ENCODE measurements at regions not wholly inside any gene's neighbourhood (a gene's known extent, or its start where the extent isn't known, plus 50 kb on each side); places are given as distances from the start of the nearest gene placed in this dataset.
A peak's percentile ranks its signal among the peaks of the same experiment; 100 is the strongest.
"Not testable (repeated sequence)": the region's sequence is repeated elsewhere in the genome, so short reads cannot be mapped to it uniquely, and the experiment has no call there.

DNA sequence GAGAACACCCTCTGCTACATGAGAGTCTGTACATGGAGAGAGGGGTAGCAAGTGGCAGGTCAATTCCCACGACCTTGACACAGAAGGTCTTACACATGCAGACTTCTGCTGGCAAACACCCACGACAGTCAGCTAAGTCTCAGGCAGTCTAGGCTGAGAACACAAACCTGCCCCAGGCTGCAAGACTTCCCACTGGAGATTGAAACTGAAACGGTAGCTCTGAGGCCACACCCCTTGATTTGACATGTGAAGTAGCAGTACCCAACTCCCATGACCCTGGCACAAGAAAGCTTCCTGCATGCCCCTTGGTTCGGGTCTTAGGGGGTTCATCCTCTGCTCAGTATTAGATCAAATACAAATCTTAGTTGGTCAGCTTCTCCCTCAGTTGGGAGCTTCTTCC, 420.8 kb upstream of the NDN start:
- not testable (repeated sequence) for H3K4me1 Mint-ChIP-seq, H3K27me3 Mint-ChIP-seq, H3K9me3 Mint-ChIP-seq, H3K4me3 Mint-ChIP-seq, H3K36me3 Mint-ChIP-seq, ATAC-seq, H3K27ac Mint-ChIP-seq

- ATAC-seq, H3K4me1 Mint-ChIP-seq, H3K4me3 Mint-ChIP-seq, H3K27me3 Mint-ChIP-seq, H3K27ac Mint-ChIP-seq, H3K36me3 Mint-ChIP-seq, H3K9me3 Mint-ChIP-seq: not testable (repeated sequence)
Measured at GRCh38 chr15:24108349-24108748, 421.2 kb upstream of the NDN start.

- not testable (repeated sequence) for H3K36me3 Mint-ChIP-seq, ATAC-seq
Measured at GRCh38 chr15:24139622-24140021, 452.5 kb upstream of the NDN start.

DNA sequence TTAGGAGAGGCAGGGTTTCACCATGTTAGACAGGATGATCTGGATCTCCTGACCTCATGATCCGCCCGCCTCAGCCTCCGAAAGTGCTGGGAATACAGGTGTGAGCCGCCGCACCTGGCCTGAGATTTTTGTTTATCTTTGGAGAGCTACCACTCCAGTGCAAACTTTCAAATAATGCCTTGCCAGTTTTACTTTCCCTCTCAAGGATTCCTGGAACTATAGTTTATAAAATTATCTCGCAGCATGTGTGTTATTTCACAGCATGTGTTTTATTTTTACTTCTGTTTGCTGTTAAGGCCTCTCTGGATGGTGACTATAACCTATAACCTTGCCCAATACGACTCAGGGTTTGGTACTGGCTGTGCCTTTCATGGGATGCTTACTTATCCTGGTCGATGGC, 458.0 kb upstream of the NDN start:
- H3K9me3 Mint-ChIP-seq, ATAC-seq, H3K4me3 Mint-ChIP-seq, H3K4me1 Mint-ChIP-seq, H3K27ac Mint-ChIP-seq, H3K36me3 Mint-ChIP-seq, H3K27me3 Mint-ChIP-seq: not testable (repeated sequence)

More at GRCh38 chr15:24139622-24140021, 452.5 kb upstream of the NDN start:
- not testable (repeated sequence) for H3K27ac Mint-ChIP-seq, H3K27me3 Mint-ChIP-seq, H3K4me3 Mint-ChIP-seq, H3K4me1 Mint-ChIP-seq, H3K9me3 Mint-ChIP-seq

DNA sequence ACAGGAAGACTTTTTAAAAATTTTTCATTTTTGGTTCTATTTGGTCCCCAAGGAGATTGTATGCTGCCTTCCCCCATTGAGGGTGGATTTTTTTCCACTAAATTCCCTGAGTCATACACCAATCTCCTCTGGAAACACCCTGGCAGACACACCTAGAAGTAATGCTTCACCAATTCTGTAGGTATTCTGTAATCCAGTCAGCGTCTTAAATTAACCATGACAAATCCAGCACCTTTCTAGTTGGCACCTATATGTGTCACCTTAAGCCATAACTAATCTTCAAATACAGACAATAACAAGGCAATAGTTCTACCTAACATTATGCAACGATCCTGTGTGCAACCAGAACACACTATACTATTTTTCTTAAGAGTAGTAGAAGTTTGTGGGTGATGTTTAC, 459.1 kb upstream of the NDN start:
- Mint-ChIP-seq H3K9me3 (peaks cover 3% of the 10 kb centered on the region), H3K4me1 (no peaks in the 10 kb centered on the region), H3K27ac (no peak overlapping the region), H3K27me3 (no peaks in the 10 kb centered on the region), H3K4me3 (no peak overlapping the region), H3K36me3 (no peaks in the 10 kb centered on the region)
- ATAC-seq, result no peak

- H3K4me3 Mint-ChIP-seq, result no peak overlapping the region
- H3K27me3 Mint-ChIP-seq, result no peaks in the 10 kb centered on the region
- H3K4me1 Mint-ChIP-seq, result no peaks in the 10 kb centered on the region
- no peak overlapping the region for H3K27ac Mint-ChIP-seq
- ATAC-seq, result no peak
- H3K36me3 Mint-ChIP-seq, result no peaks in the 10 kb centered on the region
- peaks cover 3% of the 10 kb centered on the region for H3K9me3 Mint-ChIP-seq
Measured at GRCh38 chr15:24150542-24150941, 463.4 kb upstream of the NDN start.

DNA sequence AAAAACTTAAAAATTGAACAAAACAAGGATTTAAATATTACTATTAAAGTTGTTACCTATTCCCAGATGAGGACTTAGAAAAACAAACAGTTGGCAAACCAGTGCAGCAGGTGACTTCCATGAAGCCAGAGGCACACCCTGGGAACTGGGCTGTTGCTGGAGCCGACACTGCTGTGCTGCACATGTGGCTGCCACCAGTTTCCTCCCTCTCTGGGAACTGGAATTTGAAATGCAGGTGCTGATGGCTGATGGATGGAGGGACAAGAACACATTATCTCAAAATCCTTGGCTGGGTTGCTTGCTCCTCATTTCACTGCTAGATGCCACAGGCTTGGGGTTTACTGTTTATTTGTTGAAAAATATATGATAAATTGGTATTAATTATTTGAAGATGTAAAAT, 471.2 kb upstream of the NDN start:
- not testable (repeated sequence) for H3K27ac Mint-ChIP-seq, H3K36me3 Mint-ChIP-seq, H3K9me3 Mint-ChIP-seq, H3K27me3 Mint-ChIP-seq, ATAC-seq, H3K4me1 Mint-ChIP-seq, H3K4me3 Mint-ChIP-seq

DNA sequence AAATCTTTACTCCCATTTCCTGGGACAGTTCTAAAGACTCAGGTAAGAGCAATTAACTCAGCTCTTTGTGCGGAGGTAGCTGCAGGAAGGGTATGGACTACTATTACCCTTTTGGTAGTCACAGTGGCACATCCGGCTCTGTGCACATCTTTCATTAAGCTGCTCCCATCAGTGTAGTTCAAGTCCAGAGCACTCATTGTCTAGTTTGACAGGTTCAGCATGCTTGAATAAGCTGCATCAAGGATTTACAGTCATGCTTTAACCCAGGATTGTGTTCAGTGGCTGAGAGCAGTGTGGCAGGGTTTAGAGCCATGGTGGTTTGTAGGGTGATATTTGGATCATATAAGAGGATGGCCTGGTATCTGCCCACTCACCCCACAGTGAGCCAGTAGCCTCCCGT, 478.4 kb upstream of the NDN start:
- not testable (repeated sequence) for H3K4me1 Mint-ChIP-seq, H3K27ac Mint-ChIP-seq

GRCh38 chr15:24202297-24202696, 473.3 kb upstream of the NPAP1 start:
- H3K9me3 Mint-ChIP-seq, ATAC-seq, H3K27me3 Mint-ChIP-seq: not testable (repeated sequence)

More for the DNA sequence above, 478.4 kb upstream of the NDN start:
- H3K27me3 Mint-ChIP-seq, H3K36me3 Mint-ChIP-seq, H3K9me3 Mint-ChIP-seq, H3K4me3 Mint-ChIP-seq: not testable (repeated sequence)
- ATAC-seq, result peak; percentile 24

GRCh38 chr15:24211742-24212476, 463.7 kb upstream of the NPAP1 start:
- not testable (repeated sequence) for H3K36me3 Mint-ChIP-seq, H3K4me1 Mint-ChIP-seq, H3K27me3 Mint-ChIP-seq, H3K9me3 Mint-ChIP-seq, H3K4me3 Mint-ChIP-seq, ATAC-seq, H3K27ac Mint-ChIP-seq

More at GRCh38 chr15:24202297-24202696, 473.3 kb upstream of the NPAP1 start:
- H3K4me3 Mint-ChIP-seq, H3K4me1 Mint-ChIP-seq, H3K36me3 Mint-ChIP-seq, H3K27ac Mint-ChIP-seq: not testable (repeated sequence)

DNA sequence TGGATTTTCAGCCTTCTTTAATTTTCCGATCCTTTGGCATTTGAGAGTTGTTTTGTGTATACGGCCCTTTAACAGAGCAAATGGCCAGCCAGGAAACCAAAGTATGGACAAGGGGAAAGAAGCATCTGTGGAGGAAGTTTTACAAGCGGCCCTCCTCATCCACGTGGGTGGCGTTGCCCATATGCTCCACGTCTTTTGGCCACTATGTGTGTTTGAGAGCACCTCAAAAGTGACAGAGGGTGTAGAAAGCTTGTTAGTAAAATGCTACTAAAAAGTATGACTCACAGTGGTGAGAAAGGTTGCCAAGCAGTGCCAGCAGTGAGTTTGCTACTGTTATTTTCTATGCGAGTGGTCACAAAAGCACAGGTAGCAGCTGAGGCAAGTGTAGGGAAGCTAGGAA, 451.8 kb upstream of the NPAP1 start:
- no peak overlapping the region for H3K4me3 Mint-ChIP-seq
- no peak for ATAC-seq
- peaks cover 2% of the 10 kb centered on the region for H3K9me3 Mint-ChIP-seq
- H3K4me1 Mint-ChIP-seq, result no peaks in the 10 kb centered on the region
- H3K27ac Mint-ChIP-seq, result no peak overlapping the region
- H3K27me3 Mint-ChIP-seq, result no peaks in the 10 kb centered on the region
- no peaks in the 10 kb centered on the region for H3K36me3 Mint-ChIP-seq

GRCh38 chr15:24224161-24224560, 451.4 kb upstream of the NPAP1 start:
- Mint-ChIP-seq H3K4me3 (no peak overlapping the region), H3K27me3 (no peaks in the 10 kb centered on the region), H3K27ac (no peak overlapping the region), H3K9me3 (peaks cover 2% of the 10 kb centered on the region), H3K36me3 (no peaks in the 10 kb centered on the region), H3K4me1 (no peaks in the 10 kb centered on the region)
- ATAC-seq, result no peak

DNA sequence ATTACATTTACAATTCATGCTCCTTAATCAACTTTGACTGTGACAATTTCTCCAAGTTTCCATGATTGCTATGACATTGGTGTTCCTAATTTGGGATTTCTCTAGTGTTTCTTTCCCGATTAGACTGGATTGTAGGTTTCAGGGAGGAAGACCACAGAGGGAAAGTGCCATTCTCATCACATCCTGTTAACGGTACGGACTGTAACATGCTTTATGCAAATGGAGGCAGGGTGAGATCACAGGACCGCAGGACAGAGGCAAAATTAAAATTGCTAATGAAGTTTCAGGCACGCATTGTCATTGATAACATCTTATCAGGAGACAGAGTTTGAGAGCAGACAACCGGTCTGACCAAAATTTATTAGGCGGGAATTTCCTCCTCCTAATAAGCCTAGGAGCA, 446.7 kb upstream of the NPAP1 start:
- not testable (repeated sequence) for H3K4me3 Mint-ChIP-seq, ATAC-seq, H3K9me3 Mint-ChIP-seq, H3K27ac Mint-ChIP-seq, H3K36me3 Mint-ChIP-seq, H3K27me3 Mint-ChIP-seq, H3K4me1 Mint-ChIP-seq

- H3K9me3 Mint-ChIP-seq, H3K27me3 Mint-ChIP-seq, ATAC-seq, H3K27ac Mint-ChIP-seq, H3K36me3 Mint-ChIP-seq, H3K4me1 Mint-ChIP-seq, H3K4me3 Mint-ChIP-seq: not testable (repeated sequence)
Measured at GRCh38 chr15:24233134-24233533, 442.4 kb upstream of the NPAP1 start.

DNA sequence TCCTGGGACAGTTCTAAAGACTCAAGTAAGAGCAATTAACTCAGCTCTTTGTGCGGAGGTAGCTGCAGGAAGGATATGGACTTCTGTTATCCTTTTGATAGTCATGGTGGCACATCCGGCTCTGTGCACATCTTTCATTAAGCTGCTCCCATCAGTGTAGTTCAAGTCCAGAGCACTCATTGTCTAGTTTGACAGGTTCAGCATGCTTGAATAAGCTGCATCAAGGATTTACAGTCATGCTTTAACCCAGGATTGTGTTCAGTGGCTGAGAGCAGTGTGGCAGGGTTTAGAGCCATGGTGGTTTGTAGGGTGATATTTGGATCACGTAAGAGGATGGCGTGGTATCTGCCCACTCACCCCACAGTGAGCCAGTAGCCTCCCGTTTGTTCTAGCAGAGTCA, 435.0 kb upstream of the NPAP1 start:
- H3K36me3 Mint-ChIP-seq, H3K4me1 Mint-ChIP-seq, H3K9me3 Mint-ChIP-seq, H3K27ac Mint-ChIP-seq, H3K4me3 Mint-ChIP-seq, H3K27me3 Mint-ChIP-seq, ATAC-seq: not testable (repeated sequence)

DNA sequence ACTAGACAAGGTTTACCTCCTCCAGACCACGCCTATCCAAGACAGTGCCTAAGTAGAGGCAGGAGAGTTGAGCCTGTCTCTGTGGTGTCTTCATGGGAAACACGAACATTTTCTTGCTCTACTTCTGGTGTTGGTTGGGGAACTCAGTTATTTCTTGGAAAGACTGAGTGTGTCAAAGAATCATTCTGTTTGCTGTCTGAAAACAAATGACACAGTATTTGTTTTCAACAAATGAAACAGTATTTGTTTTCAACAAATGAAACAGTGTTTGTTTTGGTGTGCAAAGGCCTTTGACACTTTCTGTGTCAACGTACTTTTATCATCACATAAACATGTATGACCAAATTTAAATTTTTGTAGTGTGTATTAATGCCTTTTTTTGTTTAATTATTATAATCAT, 416.5 kb upstream of the NPAP1 start:
- ATAC-seq, H3K4me1 Mint-ChIP-seq: not testable (repeated sequence)

DNA sequence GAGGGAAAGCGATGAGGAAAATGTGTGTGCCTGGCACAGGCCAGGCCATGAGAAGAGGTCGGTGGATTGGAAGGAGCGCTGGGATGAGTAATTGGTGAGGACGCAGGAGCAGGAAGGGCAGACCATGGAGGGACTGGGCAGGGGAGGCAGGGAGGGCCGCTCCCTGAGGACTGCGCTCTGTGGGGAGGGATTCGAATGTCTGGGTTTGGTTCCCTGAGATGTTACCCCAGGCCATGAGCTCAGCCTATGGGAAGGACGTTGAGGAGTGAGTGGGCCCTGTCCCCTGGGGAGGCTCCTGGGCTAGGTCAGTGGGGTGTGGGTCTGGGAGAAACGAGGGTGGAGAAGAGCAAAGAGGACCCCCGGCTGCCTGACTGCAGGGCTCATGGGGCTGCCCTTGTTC, 415.2 kb upstream of the NPAP1 start:
- not testable (repeated sequence) for H3K4me1 Mint-ChIP-seq, H3K27ac Mint-ChIP-seq, H3K9me3 Mint-ChIP-seq, H3K4me3 Mint-ChIP-seq, H3K36me3 Mint-ChIP-seq, ATAC-seq, H3K27me3 Mint-ChIP-seq

More for the DNA sequence above, 416.5 kb upstream of the NPAP1 start:
- H3K27me3 Mint-ChIP-seq, H3K27ac Mint-ChIP-seq, H3K4me3 Mint-ChIP-seq, H3K36me3 Mint-ChIP-seq: not testable (repeated sequence)
- peaks cover 11% of the 10 kb centered on the region for H3K9me3 Mint-ChIP-seq
